GM18505 (cell line): ENCODE measurements at regions not wholly inside any gene's neighbourhood (a gene's known extent, or its start where the extent isn't known, plus 50 kb on each side); places are given as distances from the start of the nearest gene placed in this dataset.

Experiments
- ATAC-seq: cut with Tn5 transposase; IDR thresholded peaks from one replicate; pipeline ENCODE4 v1.9.1; 2021; ENCODE audit not compliant: unreplicated experiment
- POLR2A ChIP-seq: IDR thresholded peaks from 4 replicates; pipeline ENCODE4 v1.6.1; 2011; ENCODE audit warnings: borderline replicate concordance; ENCODE audit not compliant: insufficient read depth, insufficient read length; ENCODE audit errors: extremely low read depth

- ATAC-seq = no peak
- no peak for TF ChIP-seq POLR2A
Measured at GRCh38 chr5:61614606-61615005, 282.5 kb downstream of the ZSWIM6 start.

GRCh38 chr5:61617039-61617438, 285.0 kb downstream of the ZSWIM6 start:
- TF ChIP-seq POLR2A = no peak
- no peak for ATAC-seq

GRCh38 chr5:61617995-61618525, 286.0 kb downstream of the ZSWIM6 start:
- no peak for ATAC-seq
- TF ChIP-seq POLR2A = no peak

- ATAC-seq = no peak
- no peak for TF ChIP-seq POLR2A
Measured at GRCh38 chr5:61618577-61618976, 286.5 kb downstream of the ZSWIM6 start.

GRCh38 chr5:61619289-61619688, 287.2 kb downstream of the ZSWIM6 start:
- ATAC-seq = no peak
- no peak for TF ChIP-seq POLR2A

- no peak for TF ChIP-seq POLR2A
- no peak for ATAC-seq
Measured at GRCh38 chr5:61619777-61620518, 287.9 kb downstream of the ZSWIM6 start.

- ATAC-seq = no peak
- no peak for TF ChIP-seq POLR2A
Measured at GRCh38 chr5:61620699-61621182, 288.7 kb downstream of the ZSWIM6 start.

GRCh38 chr5:61621202-61621650, 289.2 kb downstream of the ZSWIM6 start:
- no peak for TF ChIP-seq POLR2A
- ATAC-seq = no peak

- TF ChIP-seq POLR2A = no peak
Measured at GRCh38 chr5:61622156-61622555, 290.1 kb downstream of the ZSWIM6 start.

GRCh38 chr5:61623401-61624069, 291.5 kb downstream of the ZSWIM6 start:
- no peak for TF ChIP-seq POLR2A

More at GRCh38 chr5:61622156-61622555, 290.1 kb downstream of the ZSWIM6 start:
- ATAC-seq = no peak

GRCh38 chr5:61624553-61625136, 292.6 kb downstream of the ZSWIM6 start:
- ATAC-seq = no peak

More at GRCh38 chr5:61623401-61624069, 291.5 kb downstream of the ZSWIM6 start:
- ATAC-seq = no peak

GRCh38 chr5:61625137-61625561, 293.1 kb downstream of the ZSWIM6 start:
- TF ChIP-seq POLR2A = no peak
- no peak for ATAC-seq

More at GRCh38 chr5:61624553-61625136, 292.6 kb downstream of the ZSWIM6 start:
- TF ChIP-seq POLR2A = no peak
